GM18502 (cell line): ENCODE measurements at regions not wholly inside any gene's neighbourhood (a gene's known extent, or its start where the extent isn't known, plus 50 kb on each side); places are given as distances from the start of the nearest gene placed in this dataset.
"Not testable (repeated sequence)": the region's sequence is repeated elsewhere in the genome, so short reads cannot be mapped to it uniquely, and the experiment has no call there.

ENCODE experiments used
- ATAC-seq: cut with Tn5 transposase; IDR thresholded peaks from one replicate; pipeline ENCODE4 v1.9.1; 2021; ENCODE audit warnings: mild to moderate bottlenecking; ENCODE audit not compliant: unreplicated experiment, poor library complexity

DNA sequence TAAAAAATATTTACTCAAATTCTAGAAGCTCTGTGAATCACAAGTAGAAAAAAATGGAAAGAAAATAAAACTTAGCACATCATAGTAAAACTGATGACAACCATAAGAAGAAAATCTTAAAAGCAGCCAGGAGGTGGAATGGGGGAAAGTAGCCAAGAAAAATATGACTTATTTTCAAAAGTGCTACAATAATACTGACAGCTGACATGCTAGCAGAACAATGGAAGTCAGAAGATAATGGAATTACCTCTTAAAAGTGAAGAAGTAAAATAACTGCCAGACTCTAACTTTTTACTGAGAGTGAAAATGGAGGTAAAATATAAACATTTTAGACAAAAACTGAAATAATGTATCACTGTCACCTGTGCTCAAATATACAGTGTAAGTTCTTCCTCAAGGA lies 532.2 kb upstream of the SGCD start:
- ATAC-seq: no peak

DNA sequence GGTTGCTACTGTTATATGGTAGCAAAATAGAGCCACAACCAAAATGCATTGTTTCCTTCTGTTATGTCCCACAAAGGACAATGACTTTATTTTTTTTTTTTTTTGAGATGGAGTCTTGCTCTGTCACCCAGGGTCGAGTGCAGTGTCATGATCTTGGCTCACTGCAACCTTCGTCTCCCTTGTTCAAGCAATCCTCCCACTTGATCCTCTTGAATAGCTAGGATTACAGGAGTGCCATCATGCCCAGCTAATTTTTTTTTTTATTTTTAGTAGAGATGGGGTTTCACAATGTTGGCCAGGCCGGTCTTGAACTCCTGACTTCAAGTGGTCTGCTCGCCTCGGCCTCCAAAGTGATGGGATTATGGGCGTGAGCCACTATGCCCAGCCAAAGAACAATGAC lies 527.7 kb upstream of the SGCD start:
- no peak for ATAC-seq

DNA sequence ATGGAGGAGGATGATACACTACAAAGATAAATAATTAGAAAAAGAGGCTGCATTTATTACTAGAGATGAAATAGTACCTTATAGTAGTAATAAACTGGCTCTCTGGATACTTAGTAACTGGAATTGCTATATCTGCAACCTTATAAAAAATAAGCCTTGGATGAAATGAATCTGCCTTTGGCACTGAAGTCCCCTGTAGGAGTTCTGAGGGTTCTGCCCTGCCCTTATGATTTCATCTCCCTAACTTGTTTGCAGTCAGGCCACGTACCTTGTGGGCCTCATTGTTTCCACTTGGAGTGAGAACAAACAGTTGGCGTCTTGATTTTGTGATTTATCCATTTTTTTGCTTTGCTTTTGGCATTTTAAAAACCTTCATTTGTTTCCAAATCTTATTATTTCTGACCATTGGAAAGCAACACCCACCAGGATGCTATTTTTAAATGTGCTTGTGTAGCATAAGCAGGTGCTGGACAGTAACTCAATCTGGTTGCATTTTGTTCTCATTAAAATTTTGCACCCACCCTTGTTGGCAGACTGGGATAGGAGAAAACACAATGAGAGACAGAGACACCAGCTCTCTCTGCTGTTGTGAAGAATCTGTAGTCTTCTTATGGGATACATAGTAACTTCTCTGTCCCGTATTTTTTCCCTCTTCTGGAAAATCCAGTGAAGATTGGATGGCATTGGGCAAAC lies 518.9 kb upstream of the SGCD start:
- ATAC-seq: no peak

DNA sequence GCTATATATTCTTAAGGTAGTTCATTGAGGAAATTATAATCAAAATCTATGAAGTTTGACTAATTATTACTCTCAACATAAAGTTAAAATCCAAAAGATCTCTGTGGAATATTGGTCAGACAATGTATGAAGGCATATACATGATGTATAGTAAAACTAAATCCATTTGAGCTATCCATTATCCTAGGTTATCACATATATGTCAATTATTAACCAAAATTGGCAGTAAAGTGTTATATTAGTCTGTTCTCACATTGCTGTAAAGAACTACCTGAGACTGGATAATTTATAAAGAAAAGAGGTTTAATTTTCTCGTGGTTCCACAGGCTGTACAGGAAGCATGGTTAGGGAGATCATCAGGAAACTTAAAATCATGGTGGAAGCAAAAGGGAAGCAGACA lies 511.7 kb upstream of the SGCD start:
- no peak for ATAC-seq

DNA sequence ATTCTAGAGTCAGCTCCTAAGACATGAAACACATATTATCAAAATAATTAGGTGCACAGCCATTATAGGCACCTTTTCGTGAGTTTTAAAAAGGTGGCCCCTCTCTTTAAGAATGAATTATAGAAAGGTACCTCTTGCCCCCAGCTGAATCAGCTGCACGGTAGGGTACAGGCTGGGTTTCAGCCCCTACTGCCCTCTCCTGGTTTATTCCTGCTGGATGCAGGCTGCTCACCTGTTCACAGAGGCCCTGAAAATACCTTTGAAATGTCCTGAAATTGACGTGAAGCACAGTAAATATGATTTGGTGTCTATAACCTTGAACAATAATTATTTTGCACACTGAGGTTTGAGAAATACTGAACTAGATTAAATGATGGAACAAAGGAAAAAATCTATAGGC lies 504.8 kb upstream of the SGCD start:
- no peak for ATAC-seq

DNA sequence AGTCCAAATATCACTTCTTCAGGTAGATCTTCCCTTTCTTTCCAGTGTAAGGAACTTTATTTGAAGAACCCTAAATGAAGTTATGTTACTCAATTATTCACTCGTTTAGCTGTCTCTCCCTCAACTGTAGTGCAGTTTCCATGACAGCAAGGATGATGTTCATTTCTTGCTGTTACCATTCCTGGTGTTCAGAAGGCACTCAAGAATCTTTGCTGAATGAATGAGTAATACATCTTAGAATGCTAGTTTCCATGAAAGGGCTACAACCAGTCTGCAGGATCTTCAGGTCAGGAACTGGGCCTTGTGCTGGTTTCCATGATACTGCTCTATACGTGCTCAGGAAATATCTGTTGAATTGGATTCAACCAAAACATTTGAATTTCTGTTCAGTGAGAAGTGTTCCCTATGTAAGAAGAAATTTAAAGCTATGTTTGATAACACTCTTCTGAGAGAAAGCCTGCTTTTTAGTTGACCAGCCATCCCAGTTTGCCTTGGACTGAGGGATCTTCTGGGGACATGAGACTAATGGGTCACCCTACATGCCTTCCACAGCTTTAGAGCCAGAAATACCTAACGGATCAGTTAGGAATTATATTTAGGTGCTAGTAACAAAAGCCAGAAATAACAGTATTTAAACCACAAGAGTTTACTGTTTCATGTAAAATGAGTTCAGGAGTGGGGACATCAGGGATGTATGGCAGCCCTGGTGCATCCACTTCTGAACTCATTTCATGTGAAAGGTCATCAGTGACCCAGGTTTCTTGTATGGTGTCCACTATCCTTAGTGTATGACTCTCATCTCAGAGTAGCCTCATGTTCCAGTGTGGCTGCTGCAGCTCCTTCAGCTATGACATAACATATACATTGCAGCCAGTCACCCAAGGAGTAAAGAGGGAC lies 500.1 kb upstream of the SGCD start:
- ATAC-seq: no peak

DNA sequence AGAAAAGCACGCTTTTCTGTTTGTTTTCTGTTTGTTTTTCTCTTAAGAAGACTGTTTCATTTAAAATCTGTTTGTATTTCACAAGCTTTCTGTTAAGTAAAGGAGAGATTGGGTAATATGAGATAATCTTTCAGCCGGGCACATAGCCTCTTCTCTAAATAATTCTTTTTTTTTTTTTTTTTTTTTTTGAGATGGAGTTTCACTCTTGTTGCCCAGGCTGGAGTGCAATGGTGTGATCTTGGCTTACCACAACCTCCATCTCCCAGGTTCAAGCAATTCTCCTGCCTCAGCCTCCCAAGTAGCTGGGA lies 499.5 kb upstream of the SGCD start:
- ATAC-seq: not testable (repeated sequence)

DNA sequence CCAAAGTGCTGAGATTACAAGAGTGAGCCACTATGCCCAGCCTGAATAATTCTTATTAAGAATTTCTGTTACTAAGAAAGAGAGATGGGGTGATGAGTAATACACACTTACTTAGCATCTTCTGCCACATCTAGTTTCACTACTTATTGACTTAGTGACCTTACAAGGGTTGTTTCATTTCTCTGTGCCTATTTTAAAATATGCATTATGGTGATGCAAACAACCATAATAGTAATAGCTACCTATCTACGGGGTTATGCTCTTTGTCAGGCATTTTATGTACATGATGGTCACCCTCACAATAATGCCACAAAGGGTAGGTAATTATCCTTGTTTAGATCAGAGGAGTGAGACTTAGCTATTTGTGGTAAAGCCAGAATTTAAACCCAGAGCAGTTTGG lies 499.0 kb upstream of the SGCD start:
- ATAC-seq: peak; percentile 97

DNA sequence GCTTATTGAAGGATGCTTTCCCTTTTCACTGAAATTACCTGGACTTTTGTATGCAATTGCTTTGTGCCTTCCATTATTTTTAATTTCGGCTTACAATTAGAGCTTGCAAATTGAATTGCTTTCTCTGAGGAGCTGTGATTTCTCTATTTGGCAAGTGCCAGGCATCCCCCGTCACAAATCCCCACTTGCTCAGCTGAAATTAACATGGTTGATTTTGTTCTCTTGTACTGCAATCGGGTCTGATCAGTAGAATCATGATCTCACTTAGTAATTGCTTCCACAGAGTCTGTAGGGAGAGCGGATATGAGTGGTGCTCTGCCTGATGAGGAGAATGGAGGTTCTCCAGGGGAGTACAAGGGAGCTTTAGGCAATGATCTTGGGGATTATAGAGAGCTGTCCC lies 495.5 kb upstream of the SGCD start:
- no peak for ATAC-seq

DNA sequence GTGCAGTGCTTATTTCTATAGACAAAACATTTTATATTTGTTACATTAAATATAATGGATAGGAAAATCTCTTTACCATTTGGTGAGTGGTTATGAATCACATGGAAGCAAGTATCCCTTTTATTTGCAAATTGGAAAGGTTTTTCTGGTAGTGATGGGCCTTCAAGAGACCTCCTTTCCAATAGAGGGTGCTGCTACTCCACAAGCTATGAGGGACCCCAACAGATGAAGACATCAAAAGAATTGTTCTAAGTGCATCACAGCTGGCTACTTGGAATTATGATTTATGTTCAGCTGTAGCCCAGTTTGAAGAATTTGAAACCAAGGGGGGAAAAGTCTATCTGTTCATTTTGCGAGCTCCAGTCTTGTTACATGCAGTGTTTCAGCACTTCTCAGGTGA lies 493.7 kb upstream of the SGCD start:
- ATAC-seq: no peak

DNA sequence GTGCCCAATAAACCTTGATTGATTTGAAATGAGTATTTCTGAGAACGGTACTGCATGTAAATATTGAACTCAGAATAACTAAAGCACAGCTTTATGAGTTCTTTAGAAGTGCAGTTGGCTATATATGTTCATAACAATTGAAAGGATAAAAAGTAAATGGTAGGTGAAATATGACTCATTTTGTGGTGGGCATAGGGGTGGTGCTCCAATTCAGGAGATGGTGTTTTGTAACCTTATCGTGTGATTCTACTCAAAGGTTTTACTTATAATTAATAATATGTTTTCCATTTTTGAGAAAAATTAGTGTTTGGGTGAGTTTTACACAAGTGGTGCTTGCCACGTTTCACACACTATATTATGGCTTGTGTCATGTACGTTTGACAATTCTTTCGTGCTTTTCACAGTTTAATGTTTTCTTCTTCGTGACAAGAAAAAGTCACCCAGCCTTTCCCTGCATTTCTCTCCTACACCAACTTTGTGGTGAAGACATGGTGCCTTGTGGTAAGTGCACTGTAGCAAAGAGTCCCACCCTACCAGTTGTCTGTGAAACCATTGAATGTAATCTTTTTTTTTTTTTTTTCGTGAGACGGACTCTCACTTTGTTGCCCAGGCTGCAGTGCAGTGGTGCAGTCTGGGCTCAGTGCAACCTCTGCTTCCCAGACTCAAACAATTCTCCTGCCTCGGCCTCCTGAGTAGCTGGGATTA lies 492.5 kb upstream of the SGCD start:
- no peak for ATAC-seq

DNA sequence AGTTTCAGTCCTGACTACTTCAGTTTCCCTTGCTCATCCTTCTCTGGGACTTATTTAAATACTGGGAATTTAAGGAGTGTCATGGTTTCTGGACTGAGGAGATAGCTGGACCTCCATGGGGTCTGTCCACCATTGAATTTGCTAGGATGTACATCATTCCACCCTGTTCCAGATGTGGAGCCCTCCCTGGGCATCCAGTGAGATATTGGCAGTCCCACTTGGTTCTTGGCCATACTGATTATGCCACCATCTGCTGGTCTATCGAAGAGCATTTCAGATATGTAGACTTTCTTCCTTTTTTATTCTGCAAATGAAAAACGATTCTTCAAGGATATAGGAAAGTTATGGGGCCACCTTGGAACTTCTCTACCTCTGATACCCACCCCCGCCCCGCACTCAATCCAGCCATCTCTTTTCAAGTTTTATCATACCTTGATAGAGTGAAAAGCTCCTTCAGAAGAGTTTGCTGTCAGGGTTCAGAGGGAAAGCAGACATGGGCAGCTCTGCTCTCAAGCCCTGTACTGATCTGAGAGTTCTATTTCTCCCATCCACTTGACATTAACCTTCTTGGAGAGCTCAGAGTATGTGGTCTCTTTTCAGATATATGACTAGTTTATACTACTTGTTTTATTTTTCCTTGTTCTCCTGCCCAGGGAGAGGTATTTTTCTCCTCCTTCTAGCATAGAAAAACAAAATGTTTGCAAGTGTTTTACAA lies 490.7 kb upstream of the SGCD start:
- ATAC-seq: no peak

DNA sequence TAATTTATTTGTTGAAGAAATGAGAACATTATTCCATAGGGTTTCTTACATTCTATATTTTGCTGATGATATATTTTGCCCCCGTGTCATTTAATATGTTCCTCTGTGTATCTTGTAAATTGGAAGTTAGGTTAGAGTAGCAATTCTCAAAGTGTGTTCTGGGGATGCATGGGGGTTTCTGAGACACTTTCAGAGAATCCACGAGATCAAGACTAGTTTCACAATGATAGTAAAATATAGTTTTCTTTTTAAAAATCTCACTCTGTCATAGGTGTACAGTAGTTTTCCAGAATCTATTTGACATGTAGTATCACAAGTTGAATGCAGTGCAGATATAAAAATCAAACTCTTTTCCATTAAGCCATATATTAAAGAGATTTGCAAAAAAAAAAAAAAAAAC lies 488.6 kb upstream of the SGCD start:
- ATAC-seq: no peak

DNA sequence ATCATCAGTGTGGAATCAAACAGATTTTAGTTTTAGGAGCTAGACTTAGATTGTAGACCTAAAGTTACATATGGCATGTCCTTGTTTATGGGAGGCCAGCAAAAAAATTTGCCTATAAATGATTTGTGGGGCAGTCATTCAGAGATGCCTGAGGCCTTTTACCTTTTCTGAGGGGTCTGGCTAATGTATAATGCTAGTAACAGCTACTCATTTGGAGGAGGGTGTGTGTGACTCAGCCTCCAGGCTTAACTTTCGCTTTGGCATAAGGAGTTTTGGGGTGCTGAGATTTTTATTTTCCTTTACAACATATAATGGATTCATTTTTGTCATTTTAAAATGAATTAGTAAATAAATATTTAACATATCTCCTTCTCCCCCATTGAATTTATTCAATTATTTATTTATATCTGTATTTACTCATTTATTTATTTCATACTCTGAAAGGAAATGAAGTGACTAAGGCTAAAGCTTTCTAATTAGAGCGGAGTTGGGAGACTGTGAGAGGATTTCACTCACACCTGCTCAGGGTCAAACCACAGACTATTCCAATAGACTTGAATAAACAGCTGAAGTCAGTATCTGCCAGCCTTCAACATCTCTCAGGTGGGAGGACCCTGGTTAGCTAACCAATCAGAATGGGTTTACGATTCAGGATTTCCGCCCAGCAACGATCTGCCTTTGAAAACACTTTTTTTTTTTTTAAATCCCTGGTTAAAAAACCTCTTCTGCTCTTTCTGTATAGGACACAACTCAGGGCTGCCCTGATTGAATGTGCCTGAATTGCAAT lies 487.5 kb upstream of the SGCD start:
- no peak for ATAC-seq

DNA sequence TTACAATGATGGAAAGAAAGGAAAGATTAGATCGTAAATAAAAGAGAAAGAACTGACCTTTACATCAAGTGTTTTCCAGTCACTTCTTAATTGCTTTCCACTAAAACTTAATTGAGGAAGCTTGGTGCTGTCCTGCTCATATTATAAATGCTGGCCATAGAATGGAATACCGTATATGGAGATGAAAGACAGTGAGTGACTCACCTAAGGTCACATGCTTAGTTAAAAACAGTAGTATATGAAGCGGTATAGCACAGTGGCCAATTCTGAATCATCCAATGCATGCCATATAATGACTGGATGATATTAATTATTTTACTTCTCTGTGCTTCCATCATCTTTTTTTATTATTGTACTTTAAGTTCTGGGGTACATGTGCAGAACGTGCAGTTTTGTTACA lies 482.4 kb upstream of the SGCD start:
- no peak for ATAC-seq

DNA sequence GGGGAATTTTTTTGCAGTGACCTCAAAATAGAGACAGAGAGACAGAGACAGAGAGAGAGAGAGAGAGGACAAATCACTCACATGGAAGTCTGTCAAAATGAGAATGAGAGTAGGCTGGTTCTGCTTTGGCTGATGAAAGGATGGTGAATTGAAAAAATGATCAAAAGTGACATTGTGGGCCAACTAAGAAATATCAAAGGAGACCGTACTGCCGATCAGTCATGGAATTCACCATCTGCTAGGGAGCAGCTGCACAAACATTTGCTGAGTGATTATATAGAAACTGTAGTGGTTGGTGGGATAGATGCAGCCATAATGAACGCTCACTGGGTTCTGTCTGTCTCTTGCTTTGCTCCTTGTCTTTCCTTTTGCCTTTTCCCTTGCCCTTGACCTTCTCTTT lies 476.6 kb upstream of the SGCD start:
- no peak for ATAC-seq

DNA sequence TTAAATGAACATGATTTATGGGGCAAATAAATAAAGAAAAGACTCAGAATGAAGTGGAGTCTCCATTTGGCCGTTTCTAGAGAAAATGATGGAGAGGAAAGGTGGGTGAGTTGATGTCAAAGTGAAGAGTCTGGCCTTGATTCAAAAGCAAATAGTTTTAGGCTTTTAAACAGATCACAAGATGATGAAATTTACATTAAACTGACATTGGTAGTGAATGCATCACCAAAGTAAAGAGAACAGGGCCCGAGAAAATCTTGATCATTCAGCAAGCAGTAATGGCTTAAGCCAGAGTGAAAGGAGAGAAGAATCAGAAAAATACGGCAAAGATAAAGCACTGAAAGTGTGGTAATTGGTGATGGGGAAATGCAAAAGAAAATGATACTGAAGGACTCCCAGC lies 460.0 kb upstream of the SGCD start:
- ATAC-seq: no peak

DNA sequence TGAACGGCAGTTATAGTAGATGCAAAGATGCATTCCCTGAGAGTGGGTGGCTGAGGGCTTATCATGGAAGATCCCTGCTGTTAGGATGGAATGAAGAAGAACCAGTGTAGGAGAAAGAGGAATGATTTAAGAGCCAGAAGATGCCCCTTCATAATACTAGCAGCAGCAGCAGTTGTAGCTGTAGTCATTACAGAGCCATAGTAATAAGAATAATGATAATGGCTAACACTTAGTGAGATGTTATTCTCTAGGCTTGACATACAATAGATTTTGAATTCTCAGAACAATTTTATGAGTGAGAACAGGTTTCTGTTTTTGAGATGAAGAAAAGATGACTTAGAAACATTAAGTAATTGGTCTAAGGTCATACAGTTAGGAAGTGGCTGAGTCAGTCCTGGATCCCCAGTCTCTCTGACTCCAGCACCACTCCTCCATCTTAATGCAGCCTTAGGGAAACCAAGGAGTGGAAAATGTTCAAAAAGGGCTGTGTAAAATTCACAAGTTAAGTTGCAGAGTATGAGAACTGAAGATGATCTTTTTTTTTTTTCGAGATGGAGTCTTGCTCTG lies 459.4 kb upstream of the SGCD start:
- ATAC-seq: no peak

DNA sequence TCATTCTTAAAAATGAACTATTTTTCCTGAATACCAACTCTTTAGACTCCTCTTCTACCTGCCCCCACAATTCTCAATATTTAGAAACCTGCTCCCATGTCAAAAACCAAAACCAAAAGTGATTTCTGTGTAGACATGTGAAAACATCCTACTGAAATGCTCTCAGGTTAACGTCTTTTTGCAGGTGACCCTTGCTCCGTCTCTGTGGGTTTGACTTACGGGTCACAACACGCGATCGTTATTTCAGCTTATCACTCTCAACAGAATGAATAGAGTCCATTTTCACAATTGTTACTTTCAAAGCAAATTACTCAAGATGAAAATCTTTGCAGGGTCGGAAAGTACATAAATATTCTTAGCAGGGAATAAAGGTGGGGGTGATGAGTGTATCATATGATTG lies 456.3 kb upstream of the SGCD start:
- no peak for ATAC-seq

DNA sequence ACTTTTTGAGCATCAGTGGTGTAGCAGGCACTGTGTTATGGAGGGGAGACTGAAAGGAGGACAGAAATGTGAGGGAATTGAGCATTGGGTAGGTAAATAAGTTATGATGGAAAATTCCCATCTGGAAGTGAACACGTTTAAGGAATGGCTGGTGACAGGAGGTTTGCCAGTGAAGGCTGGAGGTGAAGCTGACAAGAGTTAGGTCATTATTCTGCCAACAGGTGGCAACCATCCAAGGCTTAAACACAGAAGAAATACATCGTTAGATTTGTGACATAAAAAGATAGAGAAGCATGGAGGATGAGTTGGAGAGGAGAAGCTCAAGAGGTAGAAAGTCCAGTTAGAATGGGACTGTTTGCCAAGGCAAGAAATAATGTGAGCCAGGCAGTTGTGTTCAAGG lies 455.3 kb upstream of the SGCD start:
- ATAC-seq: no peak
